Suprapubic skin (tissue), 4 donors: ENCODE measurements at regions not wholly inside any gene's neighbourhood (a gene's known extent, or its start where the extent isn't known, plus 50 kb on each side); places are given as distances from the start of the nearest gene placed in this dataset.

ENCODE experiments used
- DNase-seq, 2 donors: peaks; one replicate each; pipeline ENCODE4 v3.0.0-alpha.2; 2019; ENCODE audit warnings: low spot score in 2 of 2
- H3K27ac ChIP-seq: fragments of 200-600 bp; sonication (generic); one replicate; pipeline ENCODE4 v1.5.1; 2019
- H3K27me3 ChIP-seq: fragments of 200-600 bp; sonication (generic); one replicate; pipeline ENCODE4 v1.5.1; 2019
- H3K36me3 ChIP-seq: fragments of 200-600 bp; sonication (generic); one replicate; pipeline ENCODE4 v1.5.1; 2019
- H3K4me1 ChIP-seq: fragments of 200-600 bp; sonication (generic); one replicate; pipeline ENCODE4 v1.5.1; 2019
- H3K4me3 ChIP-seq: fragments of 200-600 bp; sonication (generic); one replicate; pipeline ENCODE4 v1.5.1; 2019; ENCODE audit warnings: mild to moderate bottlenecking
- H3K9me3 ChIP-seq: fragments of 200-600 bp; sonication (generic); one replicate; pipeline ENCODE4 v1.5.1; 2019
- EP300 ChIP-seq: sonication (generic); formaldehyde crosslinking; IDR thresholded peaks from one replicate; pipeline ENCODE4 v1.6.1; 2017; ENCODE audit warnings: antibody characterized with exemption
- POLR2A ChIP-seq, 2 donors: fragments of 450-650 bp; IDR thresholded peaks; one replicate each; pipeline ENCODE4 v1.6.1; 2017; ENCODE audit warnings: antibody characterized with exemption in 2 of 2, mild to moderate bottlenecking in 2 of 2, moderate library complexity in 2 of 2
- POLR2AphosphoS5 ChIP-seq, 3 donors: sonication (generic); formaldehyde crosslinking; IDR thresholded peaks; one replicate each; pipeline ENCODE4 v1.6.1; 2017; ENCODE audit warnings: antibody characterized with exemption in 3 of 3
- WGBS: methylation state at CpG from one replicate; pipeline ENCODE4 v1.1.5; 2018; 5-methylcytosine and 5-hydroxymethylcytosine counted together
- TF ChIP-seq, protein P1 (sequence below), 2 donors: fragments of 200-600 bp in 1 of 2; fragments of 450-650 bp in 1 of 2; sonication (generic) in 1 of 2; IDR thresholded peaks; one replicate each; pipeline ENCODE4 v1.5.1; 2016 to 2019; ENCODE audit warnings: antibody characterized with exemption in 2 of 2, mild to moderate bottlenecking in 1 of 2, moderate library complexity in 1 of 2

DNA sequence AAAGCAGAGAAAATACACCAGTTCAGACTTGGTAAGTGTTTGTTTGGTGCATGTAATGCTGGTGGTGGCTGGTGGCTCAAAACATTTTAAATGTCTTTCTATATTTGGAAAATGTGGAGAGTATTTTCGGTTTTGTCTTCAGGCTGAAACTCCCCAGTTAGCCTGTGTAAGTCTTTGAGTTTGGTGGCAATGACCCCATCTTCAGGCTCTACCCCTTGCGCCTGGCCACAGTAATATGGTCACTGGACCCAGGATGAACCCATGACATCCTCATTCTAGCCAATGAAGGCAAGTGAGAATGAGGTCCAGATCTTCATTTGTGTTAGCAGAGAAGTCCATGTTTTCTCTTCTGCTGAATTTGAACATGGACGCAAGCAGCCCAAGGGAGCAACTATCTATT, 422.6 kb downstream of the BRINP1 start:
- 83% methylated on average over 3 of the region's 3 CpGs for WGBS
- TF ChIP-seq POLR2A (IDR thresholded peaks at IDR 0.05) (no peak), EP300 (no peak), POLR2AphosphoS5 (IDR thresholded peaks at IDR 0.05) (no peak)
- TF ChIP-seq, protein P1, sequence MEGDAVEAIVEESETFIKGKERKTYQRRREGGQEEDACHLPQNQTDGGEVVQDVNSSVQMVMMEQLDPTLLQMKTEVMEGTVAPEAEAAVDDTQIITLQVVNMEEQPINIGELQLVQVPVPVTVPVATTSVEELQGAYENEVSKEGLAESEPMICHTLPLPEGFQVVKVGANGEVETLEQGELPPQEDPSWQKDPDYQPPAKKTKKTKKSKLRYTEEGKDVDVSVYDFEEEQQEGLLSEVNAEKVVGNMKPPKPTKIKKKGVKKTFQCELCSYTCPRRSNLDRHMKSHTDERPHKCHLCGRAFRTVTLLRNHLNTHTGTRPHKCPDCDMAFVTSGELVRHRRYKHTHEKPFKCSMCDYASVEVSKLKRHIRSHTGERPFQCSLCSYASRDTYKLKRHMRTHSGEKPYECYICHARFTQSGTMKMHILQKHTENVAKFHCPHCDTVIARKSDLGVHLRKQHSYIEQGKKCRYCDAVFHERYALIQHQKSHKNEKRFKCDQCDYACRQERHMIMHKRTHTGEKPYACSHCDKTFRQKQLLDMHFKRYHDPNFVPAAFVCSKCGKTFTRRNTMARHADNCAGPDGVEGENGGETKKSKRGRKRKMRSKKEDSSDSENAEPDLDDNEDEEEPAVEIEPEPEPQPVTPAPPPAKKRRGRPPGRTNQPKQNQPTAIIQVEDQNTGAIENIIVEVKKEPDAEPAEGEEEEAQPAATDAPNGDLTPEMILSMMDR (IDR thresholded peaks at IDR 0.05), result no peak
- Histone ChIP-seq H3K27me3 (no peaks in the 10 kb centered on the region), H3K9me3 (no peaks in the 10 kb centered on the region), H3K36me3 (no peaks in the 10 kb centered on the region), H3K4me1 (no peaks in the 10 kb centered on the region), H3K27ac (no peak overlapping the region), H3K4me3 (no peak overlapping the region)
- no peak for DNase-seq

DNA sequence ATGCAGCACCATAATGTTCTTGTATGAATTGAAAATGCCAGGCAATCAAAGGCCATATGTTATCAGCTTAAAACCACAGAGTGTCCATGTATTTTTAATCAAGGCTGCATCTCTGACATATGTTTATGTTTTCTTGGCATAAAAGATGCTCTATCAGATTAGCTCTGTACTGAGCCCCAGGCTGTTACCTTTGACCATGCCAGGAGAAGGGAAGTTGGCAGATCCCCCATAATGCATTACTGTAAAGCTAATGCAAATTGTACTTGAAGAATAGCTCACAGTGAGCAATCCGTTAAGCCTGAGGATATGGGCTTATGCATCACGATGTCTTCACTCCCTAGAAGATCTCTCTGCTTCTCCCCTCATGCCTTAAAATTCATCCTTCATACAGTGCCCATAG, 414.4 kb downstream of the BRINP1 start:
- no peak overlapping the region for H3K4me3 ChIP-seq
- no peaks in the 10 kb centered on the region for H3K36me3 ChIP-seq
- 43% methylated on average over 2 of the region's 2 CpGs for WGBS
- no peak for DNase-seq
- no peak overlapping the region for H3K27ac ChIP-seq
- no peaks in the 10 kb centered on the region for H3K27me3 ChIP-seq
- no peak for TF ChIP-seq POLR2A (IDR thresholded peaks at IDR 0.05)
- TF ChIP-seq, protein P1 (IDR thresholded peaks at IDR 0.05), result no peak
- TF ChIP-seq POLR2AphosphoS5 (IDR thresholded peaks at IDR 0.05), result no peak
- no peak for TF ChIP-seq EP300
- no peaks in the 10 kb centered on the region for H3K9me3 ChIP-seq
- H3K4me1 ChIP-seq, result no peaks in the 10 kb centered on the region

DNA sequence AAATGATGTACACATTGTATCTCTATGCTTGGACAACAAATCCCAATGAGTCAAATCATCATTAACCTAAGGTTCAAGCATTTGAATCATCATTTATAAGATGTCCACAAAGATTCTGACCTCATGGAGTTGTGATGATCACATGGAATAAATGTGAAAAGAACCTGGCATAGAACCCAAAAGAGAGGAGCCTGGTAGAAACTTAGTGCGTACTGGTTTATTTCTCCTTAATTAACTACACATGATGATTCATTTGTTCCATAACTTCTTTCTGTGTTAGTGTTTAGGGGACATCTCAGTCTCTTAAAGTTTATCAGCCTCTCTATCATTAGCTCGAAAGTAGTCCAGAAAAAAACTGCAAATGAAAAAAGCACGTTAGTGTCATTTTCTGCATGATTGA, 411.6 kb downstream of the BRINP1 start:
- TF ChIP-seq POLR2AphosphoS5 (IDR thresholded peaks at IDR 0.05), result no peak
- TF ChIP-seq, protein P1 (IDR thresholded peaks at IDR 0.05), result no peak
- TF ChIP-seq EP300, result no peak
- no peak for TF ChIP-seq POLR2A (IDR thresholded peaks at IDR 0.05)
- no peak for DNase-seq
- Histone ChIP-seq H3K27me3 (no peaks in the 10 kb centered on the region), H3K36me3 (no peaks in the 10 kb centered on the region), H3K4me1 (no peaks in the 10 kb centered on the region), H3K27ac (no peak overlapping the region), H3K9me3 (no peaks in the 10 kb centered on the region), H3K4me3 (no peak overlapping the region)
- 83% methylated on average over 3 of the region's 3 CpGs for WGBS

DNA sequence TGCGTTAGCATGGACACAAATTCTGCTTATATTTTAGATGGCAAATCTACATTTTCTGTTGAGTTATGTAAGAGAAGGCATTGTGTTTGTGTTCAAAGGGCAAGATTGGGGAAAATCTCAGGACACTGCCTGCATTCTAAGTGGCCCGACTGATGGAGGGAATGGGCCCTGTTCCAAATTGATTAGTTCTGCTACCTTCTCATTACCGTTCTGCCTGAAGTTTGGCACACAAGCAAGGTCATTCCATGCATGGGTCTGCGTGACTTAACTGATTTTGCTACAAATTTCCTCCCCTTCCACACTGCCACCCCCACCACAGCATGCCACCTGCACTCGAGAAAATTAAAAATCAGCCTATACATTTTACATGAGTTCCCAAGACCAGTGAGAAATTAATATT, 409.9 kb downstream of the BRINP1 start:
- Histone ChIP-seq H3K4me1 (no peaks in the 10 kb centered on the region), H3K9me3 (no peaks in the 10 kb centered on the region), H3K27me3 (no peaks in the 10 kb centered on the region), H3K4me3 (no peak overlapping the region), H3K27ac (no peak overlapping the region), H3K36me3 (no peaks in the 10 kb centered on the region)
- no peak for TF ChIP-seq EP300
- TF ChIP-seq, protein P1 (IDR thresholded peaks at IDR 0.05), result no peak
- no peak for TF ChIP-seq POLR2A (IDR thresholded peaks at IDR 0.05)
- no peak for TF ChIP-seq POLR2AphosphoS5 (IDR thresholded peaks at IDR 0.05)
- WGBS, result 83% methylated on average over 5 of the region's 5 CpGs
- no peak for DNase-seq

DNA sequence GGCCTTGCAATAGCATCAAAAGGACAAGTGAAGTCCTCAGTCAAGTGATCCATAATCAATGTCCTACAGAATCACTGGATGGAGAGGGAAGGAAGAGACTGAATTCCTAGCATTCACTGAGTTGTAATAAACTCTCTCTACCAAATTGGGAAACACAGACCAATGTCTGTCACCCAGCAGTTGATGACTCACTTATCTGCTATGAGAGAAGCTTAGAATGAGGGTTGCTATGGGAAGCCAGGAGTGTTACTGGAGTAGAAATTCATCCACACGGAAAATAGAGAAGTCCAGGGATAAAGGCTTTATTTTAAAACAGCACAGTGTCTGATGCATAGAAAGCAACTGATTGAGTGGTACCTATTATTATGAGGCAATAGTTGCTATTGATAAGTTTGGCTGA, 407.4 kb downstream of the BRINP1 start:
- Histone ChIP-seq H3K27ac (no peak overlapping the region), H3K27me3 (no peaks in the 10 kb centered on the region), H3K9me3 (no peaks in the 10 kb centered on the region), H3K4me3 (no peak overlapping the region), H3K4me1 (no peaks in the 10 kb centered on the region), H3K36me3 (no peaks in the 10 kb centered on the region)
- 21% methylated on average over 1 of the region's 1 CpG for WGBS
- no peak for TF ChIP-seq EP300
- TF ChIP-seq, protein P1 (IDR thresholded peaks at IDR 0.05), result no peak
- no peak for TF ChIP-seq POLR2A (IDR thresholded peaks at IDR 0.05)
- TF ChIP-seq POLR2AphosphoS5 (IDR thresholded peaks at IDR 0.05), result no peak
- DNase-seq, result no peak
